ENCODE measurements at regions not wholly inside any gene's neighbourhood (a gene's known extent, or its start where the extent isn't known, plus 50 kb on each side); places are given as distances from the start of the nearest gene placed in this dataset.
"Not testable (repeated sequence)": the region's sequence is repeated elsewhere in the genome, so short reads cannot be mapped to it uniquely, and the experiment has no call there.

DNA sequence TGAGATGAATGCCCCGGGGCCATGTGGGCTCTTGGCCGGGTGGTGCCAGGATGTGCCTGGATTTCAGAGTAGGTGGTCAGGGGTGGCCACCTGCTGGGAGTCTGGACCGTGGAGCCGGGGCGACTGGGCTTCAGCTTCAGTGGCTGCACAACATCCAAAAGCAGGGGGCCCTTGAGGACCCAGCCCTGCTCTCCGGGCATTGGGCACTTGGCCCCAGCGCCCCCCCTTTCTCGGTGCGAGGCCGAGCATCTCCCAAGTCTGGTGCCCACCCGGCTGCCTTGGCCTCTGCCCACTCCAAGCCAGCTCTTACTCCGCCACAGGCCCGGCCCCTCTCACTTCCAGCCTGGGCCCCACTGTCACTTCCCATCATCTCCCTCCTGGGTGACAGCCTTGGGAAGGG, 4429.0 kb upstream of the TPTE start:
- TF ChIP-seq, protein P1, sequence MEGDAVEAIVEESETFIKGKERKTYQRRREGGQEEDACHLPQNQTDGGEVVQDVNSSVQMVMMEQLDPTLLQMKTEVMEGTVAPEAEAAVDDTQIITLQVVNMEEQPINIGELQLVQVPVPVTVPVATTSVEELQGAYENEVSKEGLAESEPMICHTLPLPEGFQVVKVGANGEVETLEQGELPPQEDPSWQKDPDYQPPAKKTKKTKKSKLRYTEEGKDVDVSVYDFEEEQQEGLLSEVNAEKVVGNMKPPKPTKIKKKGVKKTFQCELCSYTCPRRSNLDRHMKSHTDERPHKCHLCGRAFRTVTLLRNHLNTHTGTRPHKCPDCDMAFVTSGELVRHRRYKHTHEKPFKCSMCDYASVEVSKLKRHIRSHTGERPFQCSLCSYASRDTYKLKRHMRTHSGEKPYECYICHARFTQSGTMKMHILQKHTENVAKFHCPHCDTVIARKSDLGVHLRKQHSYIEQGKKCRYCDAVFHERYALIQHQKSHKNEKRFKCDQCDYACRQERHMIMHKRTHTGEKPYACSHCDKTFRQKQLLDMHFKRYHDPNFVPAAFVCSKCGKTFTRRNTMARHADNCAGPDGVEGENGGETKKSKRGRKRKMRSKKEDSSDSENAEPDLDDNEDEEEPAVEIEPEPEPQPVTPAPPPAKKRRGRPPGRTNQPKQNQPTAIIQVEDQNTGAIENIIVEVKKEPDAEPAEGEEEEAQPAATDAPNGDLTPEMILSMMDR (IDR thresholded peaks at IDR 0.05) = not testable (repeated sequence)
- not testable (repeated sequence) for TF ChIP-seq POLR2A (IDR thresholded peaks at IDR 0.05)

Data from lower leg skin (tissue), 3 donors.